ENCODE measurements at regions not wholly inside any gene's neighbourhood (a gene's known extent, or its start where the extent isn't known, plus 50 kb on each side); places are given as distances from the start of the nearest gene placed in this dataset.

DNA sequence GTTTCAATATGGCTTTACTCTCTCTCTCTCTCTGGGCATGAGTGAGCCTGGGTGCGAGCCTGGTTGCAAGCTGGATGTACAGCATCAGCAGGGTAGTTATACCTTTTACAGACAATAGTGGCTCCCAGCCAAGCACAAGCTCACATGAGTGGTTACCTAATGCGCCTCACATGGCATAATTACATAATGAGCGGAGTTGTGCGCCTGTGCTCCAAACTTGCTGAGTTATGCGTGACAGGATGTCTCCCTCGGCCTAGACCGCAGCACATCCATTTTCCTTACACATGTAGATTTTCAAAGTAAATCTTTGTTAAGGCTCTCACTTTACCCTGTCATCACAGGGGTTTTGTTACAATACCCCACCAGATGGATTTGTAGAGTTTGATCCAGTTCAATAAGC is 233.5 kb upstream of the WWC1 start:
- in situ Hi-C loops (cut with HindIII; ENCODE audit: low pct_unique_long_range_greater_than_20kb, low sequenced_read_pairs), result no loop called here
- peak; percentile 4 for DNase-seq (ENCODE audit: low read depth, low spot score)

DNA sequence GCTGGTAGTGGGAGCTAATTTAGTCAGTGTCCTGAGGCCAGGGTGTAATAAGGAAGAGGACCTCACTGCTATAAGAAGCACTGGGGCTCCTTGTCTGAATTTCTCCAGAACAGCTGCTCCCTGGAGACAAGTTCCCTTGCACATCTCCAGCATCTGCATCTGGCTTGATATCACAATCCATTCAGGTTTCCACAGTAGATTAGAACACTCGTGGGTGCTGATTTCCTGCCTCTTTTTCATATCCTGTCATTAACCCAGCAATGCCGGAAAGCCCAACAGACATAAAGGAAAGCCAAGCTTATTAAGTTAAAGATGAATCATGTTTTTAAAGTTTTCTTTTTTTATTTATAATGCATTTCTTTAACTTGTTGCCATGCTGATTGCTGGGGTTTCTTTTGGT is 232.3 kb upstream of the WWC1 start:
- DNase-seq (ENCODE audit: low read depth, low spot score), result no peak
- in situ Hi-C loops (cut with HindIII; ENCODE audit: low pct_unique_long_range_greater_than_20kb, low sequenced_read_pairs), result no loop called here

DNA sequence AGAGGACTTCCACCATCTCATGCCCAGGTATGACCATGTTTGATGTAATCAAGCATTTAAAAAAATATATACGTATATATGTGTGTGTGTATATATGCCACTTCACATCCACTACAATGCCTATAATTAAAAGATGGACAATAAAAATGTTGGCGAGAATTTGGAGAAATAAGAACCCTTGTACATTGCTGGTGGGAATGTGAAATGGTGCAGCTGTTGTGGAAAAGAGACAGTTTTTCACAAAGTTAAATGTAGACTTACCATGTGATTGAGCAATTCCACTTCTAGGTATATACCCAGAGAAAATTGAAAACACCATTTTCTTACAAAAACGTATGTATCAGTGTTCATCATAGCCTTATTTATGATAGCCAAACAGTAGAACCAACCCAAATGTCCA is 229.2 kb upstream of the WWC1 start:
- DNase-seq (ENCODE audit: low read depth, low spot score), result no peak

DNA sequence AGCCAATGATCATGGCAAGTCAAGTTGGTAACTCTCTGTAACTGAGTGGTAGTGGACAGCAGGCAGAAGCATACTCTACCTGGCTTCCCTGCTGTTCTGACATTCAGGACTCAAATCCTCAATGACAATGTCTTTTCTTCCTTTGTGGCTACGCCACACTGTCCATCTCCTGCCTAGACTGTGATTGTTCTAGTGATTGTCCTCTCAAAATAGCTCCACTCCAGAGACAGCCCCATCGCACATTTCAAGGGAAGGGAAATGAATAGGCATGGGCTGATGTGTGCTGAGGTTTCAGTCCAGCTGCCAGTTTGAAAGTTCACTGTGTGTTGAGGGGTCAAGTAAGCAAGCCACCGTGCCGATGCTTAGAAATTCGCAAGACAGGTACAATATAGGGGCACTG is 227.0 kb upstream of the WWC1 start:
- DNase-seq (ENCODE audit: low read depth, low spot score), result no peak
- in situ Hi-C loops (cut with HindIII; ENCODE audit: low pct_unique_long_range_greater_than_20kb, low sequenced_read_pairs), result no loop called here

More for the DNA sequence above, 229.2 kb upstream of the WWC1 start:
- in situ Hi-C loops (cut with HindIII; ENCODE audit: low pct_unique_long_range_greater_than_20kb, low sequenced_read_pairs), result no loop called here

DNA sequence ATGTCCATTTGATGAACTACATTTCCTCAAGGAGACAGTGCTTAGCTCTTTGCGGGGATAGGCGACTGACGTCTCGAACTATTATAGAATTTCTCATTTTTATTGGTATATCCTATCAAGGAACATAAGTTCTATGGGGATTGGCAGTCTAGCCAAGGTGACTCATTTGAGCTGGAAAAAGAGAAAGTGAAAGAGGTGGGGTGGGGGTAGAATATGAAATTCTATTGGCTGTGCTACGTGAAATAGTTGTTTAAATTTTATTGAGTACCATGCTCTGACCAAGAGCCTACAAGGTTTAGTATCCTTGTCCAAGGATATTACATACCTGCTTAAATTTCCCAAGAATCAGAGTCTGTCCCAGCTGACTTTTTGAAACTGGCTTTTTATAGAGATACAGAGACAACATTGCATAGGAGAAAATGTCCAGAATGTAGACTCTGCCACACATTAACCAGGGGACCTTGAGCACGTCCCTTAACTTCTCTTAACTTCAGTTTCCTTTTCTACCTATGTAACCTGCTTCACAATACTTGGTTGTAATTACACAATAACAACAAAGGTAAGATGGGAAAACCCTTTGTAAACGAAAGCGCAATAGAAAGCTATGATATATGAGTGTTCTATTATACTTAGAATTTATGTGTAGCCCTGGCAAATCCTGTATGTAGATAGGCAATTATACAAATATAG is 226.4 kb upstream of the WWC1 start:
- in situ Hi-C loops (cut with HindIII; ENCODE audit: low pct_unique_long_range_greater_than_20kb, low sequenced_read_pairs), result no loop called here
- DNase-seq (ENCODE audit: low read depth, low spot score), result no peak

DNA sequence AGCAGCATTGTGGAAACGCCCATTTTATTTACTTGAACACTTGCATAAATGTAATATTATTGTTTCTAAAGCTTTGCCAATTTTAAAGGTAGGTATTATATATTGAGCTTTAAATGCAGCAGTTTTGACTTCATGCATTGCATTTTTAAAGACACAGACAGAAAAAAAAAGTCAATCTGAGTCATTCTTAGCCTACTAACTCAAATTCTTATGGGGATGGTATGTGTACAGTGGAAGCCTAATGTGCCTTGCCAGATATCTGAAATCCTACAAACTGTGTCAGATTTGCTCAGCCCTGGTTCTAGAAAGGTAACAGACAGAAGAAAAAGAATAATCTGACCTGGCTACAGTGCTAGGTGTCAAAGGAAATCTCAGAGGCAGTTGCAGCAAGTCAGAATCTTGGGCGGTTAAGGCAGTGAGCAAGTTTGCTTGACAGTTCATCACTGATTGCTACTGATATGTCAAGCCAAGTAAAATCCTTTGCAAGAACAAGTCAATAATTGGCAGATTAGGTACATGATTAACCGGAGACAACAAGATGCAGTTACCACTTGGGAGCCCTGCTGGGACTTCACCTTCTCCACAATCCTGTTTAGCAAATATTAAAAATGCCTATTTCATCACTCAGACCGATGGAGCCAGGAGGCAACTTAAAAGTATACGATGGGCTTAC is 224.8 kb upstream of the WWC1 start:
- DNase-seq (ENCODE audit: low read depth, low spot score), result no peak
- in situ Hi-C loops (cut with HindIII; ENCODE audit: low pct_unique_long_range_greater_than_20kb, low sequenced_read_pairs), result no loop called here

DNA sequence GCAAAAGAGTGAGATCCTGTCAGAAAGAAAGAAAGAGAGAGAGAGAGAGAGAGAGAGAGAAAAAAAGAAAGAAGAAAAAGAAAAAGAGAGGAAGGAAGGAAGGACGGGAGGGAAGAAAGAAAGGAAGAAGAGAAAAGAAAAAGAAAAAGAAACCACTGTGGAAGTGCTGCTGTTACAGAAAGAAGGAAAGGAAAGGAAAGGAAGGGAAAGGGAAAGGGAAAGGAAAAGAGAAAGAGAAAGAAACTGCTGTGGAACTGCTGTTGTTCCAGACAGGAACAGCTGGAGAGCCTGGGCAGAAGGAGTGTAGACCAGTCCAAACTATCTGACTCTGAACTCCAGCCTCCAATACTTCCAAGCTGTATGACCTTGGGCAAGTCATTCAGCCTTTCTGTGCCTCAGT is 220.7 kb upstream of the WWC1 start:
- no peak for DNase-seq (ENCODE audit: low read depth, low spot score)
- in situ Hi-C loops (cut with HindIII; ENCODE audit: low pct_unique_long_range_greater_than_20kb, low sequenced_read_pairs), result no loop called here

DNA sequence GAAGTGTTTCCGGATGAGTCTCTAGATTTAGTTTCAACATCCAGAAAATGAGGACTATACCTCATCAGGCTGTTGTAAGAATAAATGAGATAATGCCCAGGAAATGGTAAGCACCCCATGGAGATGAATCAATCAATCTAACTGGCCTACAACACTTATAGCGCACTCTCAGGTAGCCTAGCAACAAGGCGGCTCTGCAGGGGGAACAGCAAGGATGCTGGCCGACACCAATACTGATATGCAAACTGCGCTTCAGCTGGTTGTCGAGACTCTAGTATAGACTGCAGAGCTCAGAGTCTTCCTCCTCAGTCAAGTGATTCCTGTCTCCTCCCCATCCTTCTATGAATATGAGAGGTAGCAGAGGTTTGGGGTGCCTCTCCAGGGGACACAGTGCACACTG is 218.8 kb upstream of the WWC1 start:
- in situ Hi-C loops (cut with HindIII; ENCODE audit: low pct_unique_long_range_greater_than_20kb, low sequenced_read_pairs), result no loop called here
- no peak for DNase-seq (ENCODE audit: low read depth, low spot score)

DNA sequence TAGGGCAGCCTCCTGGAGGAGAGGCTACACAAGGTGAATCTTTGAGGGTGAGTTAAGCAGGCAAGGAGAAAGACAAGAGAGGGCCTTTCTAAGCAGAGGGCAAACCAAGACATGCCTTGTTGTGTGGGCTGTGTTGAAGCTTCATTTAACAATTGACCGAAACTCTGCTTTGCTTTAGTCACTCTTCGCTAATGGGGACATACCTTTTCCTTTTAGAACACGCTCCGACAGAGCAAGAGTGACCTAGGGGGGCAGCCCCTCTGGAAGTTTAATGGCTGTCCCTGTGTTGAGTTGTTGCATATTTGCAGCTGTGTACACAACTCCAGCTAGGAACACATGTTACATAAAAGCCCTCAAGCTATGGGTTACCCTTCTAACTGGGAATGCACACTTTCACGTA is 218.1 kb upstream of the WWC1 start:
- in situ Hi-C loops (cut with HindIII; ENCODE audit: low pct_unique_long_range_greater_than_20kb, low sequenced_read_pairs), result no loop called here
- no peak for DNase-seq (ENCODE audit: low read depth, low spot score)

DNA sequence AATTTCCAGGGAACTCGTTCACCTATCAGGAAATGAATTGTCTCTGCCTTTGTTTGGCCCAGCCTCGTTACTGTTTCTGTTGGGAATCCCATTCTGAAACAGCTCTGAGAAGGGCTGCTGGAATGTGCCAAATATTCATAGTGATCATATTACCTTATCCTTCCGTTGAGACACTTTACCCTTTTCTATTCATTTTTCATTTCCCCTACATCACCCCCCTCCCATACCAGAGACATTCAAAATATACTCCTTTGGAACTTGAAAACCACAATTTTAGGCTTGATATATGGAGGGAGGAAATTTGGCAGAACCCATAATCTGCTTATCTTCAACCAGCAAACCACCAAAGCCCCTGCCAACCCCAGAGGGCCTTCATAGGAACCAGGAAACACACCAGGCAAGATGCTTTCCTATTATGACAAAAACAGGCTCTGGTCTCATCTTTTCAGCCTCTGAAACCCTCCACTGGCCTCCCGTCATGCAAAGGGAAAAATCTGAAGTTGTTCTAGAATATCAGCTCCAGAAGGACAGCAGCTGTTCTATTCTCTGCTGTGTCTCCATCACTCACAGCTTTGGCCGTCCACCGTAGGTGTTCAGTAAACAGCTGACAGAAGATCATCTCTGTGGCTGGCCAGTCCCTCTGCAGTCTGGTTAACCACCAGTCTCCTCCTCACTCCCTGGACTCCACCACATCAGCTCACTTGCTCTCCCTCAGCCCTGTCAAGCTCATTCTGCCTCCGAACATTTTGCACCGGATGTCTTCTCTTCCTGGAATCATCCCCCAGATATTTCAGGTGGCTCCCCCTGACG is 217.2 kb upstream of the WWC1 start:
- DNase-seq (ENCODE audit: low read depth, low spot score), result no peak
- in situ Hi-C loops (cut with HindIII; ENCODE audit: low pct_unique_long_range_greater_than_20kb, low sequenced_read_pairs), result no loop called here

DNA sequence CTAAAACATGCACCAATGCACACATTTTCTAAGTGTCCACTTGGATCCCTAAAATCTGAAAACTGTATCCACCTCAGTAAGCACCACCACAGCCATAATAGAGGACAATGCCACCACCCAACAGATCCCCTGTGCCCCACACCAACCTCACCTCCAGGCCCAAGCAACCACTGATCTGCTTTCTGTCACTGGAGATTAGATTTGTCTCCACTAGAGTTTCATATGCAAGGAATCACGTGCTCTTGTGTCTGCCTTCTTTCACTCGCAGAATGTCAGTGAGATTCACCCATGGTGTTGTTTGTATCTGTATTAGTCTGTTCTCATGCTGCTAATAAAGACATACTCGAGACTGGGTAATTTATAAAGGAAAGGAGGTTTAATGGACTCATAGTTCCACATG is 216.1 kb upstream of the WWC1 start:
- in situ Hi-C loops (cut with HindIII; ENCODE audit: low pct_unique_long_range_greater_than_20kb, low sequenced_read_pairs), result no loop called here
- no peak for DNase-seq (ENCODE audit: low read depth, low spot score)

DNA sequence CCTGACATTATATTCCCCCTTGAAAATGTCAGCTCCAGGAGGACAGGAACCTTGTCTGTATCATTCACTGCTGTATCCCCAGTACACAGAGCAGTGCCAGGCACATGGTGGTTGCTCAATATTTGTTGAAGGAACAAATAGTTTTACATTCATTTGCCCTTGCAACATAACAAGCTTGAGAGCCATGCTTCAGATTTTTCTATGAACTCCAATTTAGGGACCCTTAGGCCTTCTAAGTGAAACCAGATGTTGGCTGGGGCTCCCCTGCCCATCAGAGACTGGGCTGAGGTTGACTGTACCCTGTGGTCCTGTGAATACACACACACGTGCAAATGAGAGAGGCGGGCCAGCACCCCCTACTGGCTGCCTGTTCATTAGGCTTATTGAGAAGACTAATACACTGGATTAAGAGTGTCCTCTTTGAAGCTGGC is 214.9 kb upstream of the WWC1 start:
- DNase-seq (ENCODE audit: low read depth, low spot score), result peak; percentile 58
- in situ Hi-C loops (cut with HindIII; ENCODE audit: low pct_unique_long_range_greater_than_20kb, low sequenced_read_pairs), result no loop called here

DNA sequence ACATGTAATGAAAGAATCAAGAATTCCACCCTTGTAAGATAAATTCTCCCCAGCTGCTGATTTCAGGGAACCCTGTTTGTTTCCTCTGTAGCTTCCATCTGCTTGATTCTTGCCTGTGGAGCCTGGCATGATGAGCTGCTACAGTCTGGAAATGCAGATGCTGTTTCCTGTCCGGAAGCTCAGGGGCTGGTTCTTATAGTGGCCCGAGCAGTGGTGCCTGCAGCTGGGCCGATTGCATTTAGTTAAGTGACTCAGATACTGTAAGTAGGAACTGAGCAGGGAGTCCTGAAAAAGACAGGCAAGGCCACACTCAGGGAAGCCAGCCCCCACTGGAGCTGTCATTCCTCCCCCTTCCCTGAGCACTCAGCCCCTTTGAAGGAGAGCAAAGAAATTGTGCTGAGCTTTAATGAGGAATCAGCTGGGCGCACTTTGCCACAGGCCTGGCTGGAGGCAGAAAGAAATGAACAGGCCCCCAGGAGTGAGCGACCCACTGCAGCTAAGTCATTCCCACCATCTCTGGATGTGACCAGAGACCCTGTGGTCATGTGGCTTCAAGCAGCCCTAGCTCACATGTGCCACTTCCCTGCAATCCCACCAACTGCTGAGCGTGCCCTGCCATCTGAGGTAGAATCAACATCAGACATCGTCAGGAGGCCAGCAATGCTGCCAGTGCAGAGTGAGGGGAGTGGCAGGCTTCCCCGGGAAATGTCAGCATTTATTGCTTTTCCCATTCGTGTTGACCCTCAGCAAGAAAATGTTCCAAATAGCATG is 206.0 kb upstream of the WWC1 start:
- no peak for DNase-seq (ENCODE audit: low read depth, low spot score)
- in situ Hi-C loops (cut with HindIII; ENCODE audit: low pct_unique_long_range_greater_than_20kb, low sequenced_read_pairs), result no loop called here

DNA sequence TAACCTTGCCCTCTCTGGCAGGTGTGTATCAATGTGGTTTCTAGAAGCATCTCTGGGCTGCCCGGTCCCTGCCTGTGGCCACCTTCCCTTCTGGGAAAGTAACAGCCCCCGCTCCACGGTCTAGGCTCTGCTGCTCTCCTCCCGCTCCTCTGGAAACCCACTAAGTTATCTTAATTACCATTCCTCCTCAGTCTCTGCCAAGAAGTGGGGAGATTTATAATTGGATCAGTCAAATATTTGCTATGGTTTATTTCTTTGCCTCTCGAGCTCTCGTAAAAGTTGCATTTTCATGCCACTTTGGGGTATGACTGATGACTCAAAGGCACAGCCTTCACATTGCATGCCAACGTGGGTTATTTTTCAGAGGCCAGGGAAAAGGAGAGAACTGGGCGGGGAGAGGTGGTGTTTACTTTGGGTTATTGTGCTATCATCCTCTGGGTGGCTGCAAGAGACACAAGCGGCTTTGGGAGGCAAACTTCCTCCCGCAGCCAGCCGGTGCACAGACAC is 205.3 kb upstream of the WWC1 start:
- in situ Hi-C loops (cut with HindIII; ENCODE audit: low pct_unique_long_range_greater_than_20kb, low sequenced_read_pairs), result no loop called here
- peak; percentile 13 for DNase-seq (ENCODE audit: low read depth, low spot score)

DNA sequence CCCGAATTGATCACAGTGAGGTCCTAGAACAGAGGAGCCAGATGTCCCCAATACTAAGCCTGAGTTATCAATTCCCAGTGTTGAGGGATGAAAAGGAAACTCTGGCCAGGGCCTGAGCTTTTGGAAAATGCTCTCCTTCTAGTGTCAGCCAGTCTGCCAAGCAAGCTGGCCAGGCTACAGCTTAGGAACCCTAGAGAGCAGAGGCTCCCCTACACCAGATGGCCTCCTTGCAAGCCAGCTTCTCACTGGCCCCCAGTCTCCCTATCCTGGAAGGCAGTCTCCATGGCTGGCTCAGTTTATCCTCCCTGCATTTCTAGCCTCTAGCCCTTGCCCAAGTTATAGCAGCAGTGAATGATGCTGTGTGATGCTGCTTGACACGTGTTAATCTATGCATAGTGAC is 204.7 kb upstream of the WWC1 start:
- in situ Hi-C loops (cut with HindIII; ENCODE audit: low pct_unique_long_range_greater_than_20kb, low sequenced_read_pairs), result no loop called here
- no peak for DNase-seq (ENCODE audit: low read depth, low spot score)

DNA sequence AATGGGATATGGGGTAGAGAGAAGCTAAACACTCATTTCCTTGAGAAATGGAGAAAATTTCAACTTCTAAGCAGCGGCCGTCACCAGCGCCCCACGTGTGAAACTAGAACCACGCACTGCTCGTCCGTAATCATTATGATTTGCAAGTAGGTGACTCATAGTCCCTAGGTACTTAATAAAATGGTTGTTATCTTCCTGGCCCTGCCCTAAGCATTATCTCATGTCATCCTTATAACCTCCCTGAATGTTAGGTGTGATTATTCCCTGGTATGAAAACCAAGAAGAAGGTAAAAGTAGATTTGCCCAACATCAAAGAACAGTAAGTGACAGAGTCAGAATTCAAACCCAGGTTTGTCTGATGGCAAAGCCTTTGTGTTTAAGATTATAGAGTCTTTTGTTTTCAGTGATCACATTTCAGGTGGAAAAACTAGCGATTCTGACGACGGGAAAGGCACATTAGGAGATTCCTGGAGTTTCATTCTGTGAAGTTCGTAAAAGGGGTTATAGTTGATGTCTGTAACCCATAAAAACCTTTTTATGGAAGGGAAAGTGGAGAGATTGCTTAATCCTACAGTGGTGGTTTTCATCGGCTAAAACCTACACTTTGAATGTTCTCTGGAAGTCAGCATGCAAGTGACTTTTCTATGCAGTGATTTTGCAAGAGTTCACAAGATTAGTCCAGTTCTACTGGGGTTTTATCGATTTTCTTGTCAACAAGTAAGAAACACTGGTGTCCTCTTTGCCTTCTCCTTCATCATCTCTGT is 202.9 kb upstream of the WWC1 start:
- no peak for DNase-seq (ENCODE audit: low read depth, low spot score)
- in situ Hi-C loops (cut with HindIII; ENCODE audit: low pct_unique_long_range_greater_than_20kb, low sequenced_read_pairs), result no loop called here

DNA sequence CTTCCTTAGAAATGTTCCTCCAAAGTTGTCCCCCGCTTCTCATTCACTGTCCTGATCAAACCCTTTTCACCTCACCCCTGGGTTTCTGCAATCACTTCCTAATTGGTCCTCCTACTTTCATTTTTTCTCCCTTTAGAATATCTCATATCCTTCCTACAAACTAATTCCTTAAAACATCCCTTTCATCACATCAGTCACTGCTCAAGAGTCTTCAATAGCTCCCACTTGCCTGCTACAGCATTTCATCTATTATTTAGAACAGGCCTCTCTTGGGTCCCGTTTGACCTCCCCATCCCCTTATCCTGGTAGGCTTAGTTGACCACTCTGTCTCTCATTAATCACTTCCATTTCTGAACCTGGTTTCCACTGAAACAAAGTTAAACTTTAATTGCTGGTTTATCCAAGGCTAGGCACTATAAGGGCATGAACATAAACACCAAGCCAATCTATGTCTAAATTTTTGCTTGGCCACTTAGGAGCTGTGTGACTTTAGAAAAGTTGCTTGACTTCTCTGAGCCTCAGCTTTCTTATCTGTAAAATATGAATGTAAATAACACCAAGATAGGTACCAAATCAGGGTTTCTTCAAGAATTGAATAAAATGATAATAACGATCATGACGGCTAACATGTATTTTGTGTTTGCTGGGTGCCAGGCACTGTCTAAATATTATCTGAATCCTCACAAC is 202.1 kb upstream of the WWC1 start:
- DNase-seq (ENCODE audit: low read depth, low spot score), result no peak
- in situ Hi-C loops (cut with HindIII; ENCODE audit: low pct_unique_long_range_greater_than_20kb, low sequenced_read_pairs), result no loop called here

All from SK-MEL-5 (cell line).